Fibroblast of the aortic adventitia (primary cell): ENCODE measurements at regions not wholly inside any gene's neighbourhood (a gene's known extent, or its start where the extent isn't known, plus 50 kb on each side); places are given as distances from the start of the nearest gene placed in this dataset.

Source experiments
- DNase-seq: peaks from one replicate; pipeline ENCODE4 v3.0.0-alpha.2; 2010; ENCODE audit warnings: low read depth
- H3K4me3 ChIP-seq: 2 replicates; pipeline ENCODE4 v1.5.1; 2011; ENCODE audit warnings: low read depth, mild to moderate bottlenecking, control low read depth, low read length, moderate library complexity
- CTCF ChIP-seq: IDR thresholded peaks from 2 replicates; pipeline ENCODE4 v1.5.1; 2011; ENCODE audit warnings: mild to moderate bottlenecking, low read length, control low read depth, inconsistent platforms; ENCODE audit not compliant: insufficient read depth

- DNase-seq, result no peak
- TF ChIP-seq CTCF, result no peak
- no peak overlapping the region for H3K4me3 ChIP-seq
These were observed 176.6 kb upstream of the MSX2 start for GRCh38 chr5:174547814-174548213.

GRCh38 chr5:174549254-174549653 is 175.1 kb upstream of the MSX2 start:
- no peak overlapping the region for H3K4me3 ChIP-seq
- TF ChIP-seq CTCF, result no peak
- DNase-seq, result peak; percentile 55

GRCh38 chr5:174550026-174550425 is 174.4 kb upstream of the MSX2 start:
- DNase-seq, result no peak
- no peak for TF ChIP-seq CTCF
- H3K4me3 ChIP-seq, result no peak overlapping the region

GRCh38 chr5:174552428-174552827 is 172.0 kb upstream of the MSX2 start:
- no peak overlapping the region for H3K4me3 ChIP-seq
- no peak for TF ChIP-seq CTCF
- DNase-seq, result no peak

GRCh38 chr5:174553556-174553955 is 170.8 kb upstream of the MSX2 start:
- peak; percentile 87 for DNase-seq
- no peak for TF ChIP-seq CTCF
- H3K4me3 ChIP-seq, result no peak overlapping the region

- TF ChIP-seq CTCF, result no peak
- DNase-seq, result no peak
- no peak overlapping the region for H3K4me3 ChIP-seq
These were observed 168.7 kb upstream of the MSX2 start for GRCh38 chr5:174555726-174556125.

- DNase-seq, result no peak
- TF ChIP-seq CTCF, result no peak
- no peak overlapping the region for H3K4me3 ChIP-seq
These were observed 167.6 kb upstream of the MSX2 start for GRCh38 chr5:174556756-174557155.
